Spinal cord (tissue), 9 donors: ENCODE measurements at regions not wholly inside any gene's neighbourhood (a gene's known extent, or its start where the extent isn't known, plus 50 kb on each side); places are given as distances from the start of the nearest gene placed in this dataset.
"Not testable (repeated sequence)": the region's sequence is repeated elsewhere in the genome, so short reads cannot be mapped to it uniquely, and the experiment has no call there.

Experiments used
- DNase-seq, 6 donors: peaks; one replicate each; pipeline versions ENCODE4 v3.0.0 to v3.0.0-alpha.2; 2013 to 2015; ENCODE audit warnings: low spot score in 6 of 6, low read depth in 4 of 6
- H3K27ac ChIP-seq: one replicate; pipeline ENCODE4 v1.5.1; 2013; ENCODE audit warnings: low read depth, low read length, control low read depth
- H3K27me3 ChIP-seq: one replicate; pipeline ENCODE4 v1.6.1; 2013; ENCODE audit warnings: low read length; ENCODE audit not compliant: control insufficient read depth, insufficient read depth
- H3K36me3 ChIP-seq: one replicate; pipeline ENCODE4 v1.6.1; 2013; ENCODE audit warnings: low read length; ENCODE audit not compliant: control insufficient read depth, insufficient read depth
- H3K4me1 ChIP-seq: one replicate; pipeline ENCODE4 v1.6.1; 2013; ENCODE audit warnings: low read length; ENCODE audit not compliant: control insufficient read depth, insufficient read depth
- H3K4me3 ChIP-seq: one replicate; pipeline ENCODE4 v1.5.1; 2013; ENCODE audit warnings: low read depth, low read length, control low read depth
- H3K9me3 ChIP-seq: one replicate; pipeline ENCODE4 v1.6.1; 2013; ENCODE audit warnings: low read length; ENCODE audit not compliant: control insufficient read depth, insufficient read depth
- WGBS: methylation state at CpG from one replicate; pipeline ENCODE4 v1.1.5; 2013; ENCODE audit warnings: missing lambda C conversion rate; ENCODE audit not compliant: insufficient coverage; 5-methylcytosine and 5-hydroxymethylcytosine counted together
- donor health status: healthy.

DNA sequence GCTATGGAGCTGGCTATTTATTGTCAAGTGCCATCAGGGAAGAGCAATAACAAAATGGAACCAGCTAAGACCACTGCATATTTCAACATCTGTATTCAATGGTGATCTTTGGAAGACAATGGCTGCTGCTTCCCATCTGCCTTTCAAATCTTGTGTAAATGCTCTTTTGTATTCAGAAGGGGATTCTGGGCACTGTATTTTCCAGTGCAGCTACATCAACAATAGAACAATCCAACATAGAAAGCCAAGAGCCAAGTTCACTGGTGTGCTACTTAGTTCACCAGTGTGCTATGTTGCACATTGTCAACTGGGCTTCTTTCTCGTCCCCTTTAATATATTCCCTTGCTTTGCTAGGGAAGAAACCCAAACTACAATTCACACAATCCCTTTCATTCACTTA is 128.8 kb upstream of the OR4E1 start:
- H3K9me3 ChIP-seq: no peaks in the 10 kb centered on the region
- DNase-seq: peak in 1 of 6 donors; percentile 2
- no peaks in the 10 kb centered on the region for H3K4me1 ChIP-seq
- no CpG with 5 or more reads among the region's 1 CpG for WGBS
- no peaks in the 10 kb centered on the region for H3K36me3 ChIP-seq
- no peak overlapping the region for H3K4me3 ChIP-seq
- no peaks in the 10 kb centered on the region for H3K27me3 ChIP-seq
- no peak overlapping the region for H3K27ac ChIP-seq

DNA sequence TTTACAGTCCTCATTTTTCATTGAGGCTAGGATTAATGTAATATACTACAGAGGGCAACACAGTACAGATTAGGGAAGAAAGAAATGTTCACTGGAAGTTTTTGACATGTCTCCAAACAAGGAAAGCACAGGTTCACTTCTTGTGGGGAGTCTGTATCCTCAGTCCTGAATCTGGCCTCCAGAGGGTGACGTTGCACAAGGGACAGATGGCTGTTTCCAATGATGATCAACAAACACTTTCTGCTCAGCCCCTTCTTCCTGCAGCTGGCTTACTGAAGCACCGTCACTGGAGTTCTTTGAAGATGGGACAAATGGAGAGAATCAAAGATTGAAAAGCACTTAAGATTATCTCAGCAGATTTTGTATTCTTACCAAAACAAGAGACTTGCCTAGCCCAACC is 123.3 kb upstream of the OR4E1 start:
- WGBS: no CpG with 5 or more reads among the region's 2 CpGs
- Histone ChIP-seq H3K27me3 (no peaks in the 10 kb centered on the region), H3K36me3 (no peaks in the 10 kb centered on the region), H3K27ac (no peak overlapping the region), H3K4me3 (no peak overlapping the region), H3K4me1 (no peaks in the 10 kb centered on the region), H3K9me3 (no peaks in the 10 kb centered on the region)
- no peak for DNase-seq

- no CpG with 5 or more reads among the region's 2 CpGs for WGBS
- no peaks in the 10 kb centered on the region for H3K4me1 ChIP-seq
- no peaks in the 10 kb centered on the region for H3K9me3 ChIP-seq
- H3K27ac ChIP-seq: no peak overlapping the region
- H3K4me3 ChIP-seq: no peak overlapping the region
- H3K27me3 ChIP-seq: no peaks in the 10 kb centered on the region
- no peak for DNase-seq
- H3K36me3 ChIP-seq: no peaks in the 10 kb centered on the region
Measured at GRCh38 chr14:21795456-21795855, 121.8 kb upstream of the OR4E1 start.

- 77% methylated on average over 4 of the region's 6 CpGs for WGBS
- no peaks in the 10 kb centered on the region for H3K4me1 ChIP-seq
- H3K4me3 ChIP-seq: no peak overlapping the region
- no peaks in the 10 kb centered on the region for H3K36me3 ChIP-seq
- no peaks in the 10 kb centered on the region for H3K9me3 ChIP-seq
- H3K27ac ChIP-seq: no peak overlapping the region
- no peaks in the 10 kb centered on the region for H3K27me3 ChIP-seq
- DNase-seq: no peak
Measured at GRCh38 chr14:21791749-21792148, 118.1 kb upstream of the OR4E1 start.

DNA sequence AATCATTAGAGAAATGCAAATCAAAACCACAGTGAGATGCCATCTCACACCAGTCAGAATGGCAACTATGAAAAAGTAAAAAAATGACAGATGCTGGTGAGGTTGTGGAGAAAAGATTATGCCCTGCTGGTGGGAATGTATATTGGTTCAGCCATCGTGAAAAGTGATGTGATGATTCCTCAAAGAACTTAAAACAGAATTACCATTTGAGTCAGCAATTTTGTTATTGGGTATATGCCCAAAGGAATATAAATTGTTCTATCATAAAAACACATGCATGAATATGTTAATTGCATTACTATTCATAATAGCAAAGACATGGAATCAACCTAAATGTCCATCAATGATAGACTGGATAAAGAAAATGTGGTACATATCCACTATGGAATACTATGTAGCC is 115.1 kb upstream of the OR4E1 start:
- H3K4me1 ChIP-seq, H3K4me3 ChIP-seq, H3K27me3 ChIP-seq, DNase-seq, H3K36me3 ChIP-seq, H3K27ac ChIP-seq, H3K9me3 ChIP-seq: not testable (repeated sequence)
- WGBS: no CpG with 5 or more reads among the region's 1 CpG

GRCh38 chr14:21787242-21787641 is 113.6 kb upstream of the OR4E1 start:
- not testable (repeated sequence) for DNase-seq, H3K9me3 ChIP-seq, H3K27me3 ChIP-seq, H3K4me1 ChIP-seq, H3K27ac ChIP-seq, H3K4me3 ChIP-seq, H3K36me3 ChIP-seq
- no CpG with 5 or more reads among the region's 1 CpG for WGBS

- WGBS: 100% methylated on average over 6 of the region's 6 CpGs
- Histone ChIP-seq H3K36me3 (no peaks in the 10 kb centered on the region), H3K27ac (no peak overlapping the region), H3K4me1 (no peaks in the 10 kb centered on the region), H3K27me3 (no peaks in the 10 kb centered on the region), H3K9me3 (no peaks in the 10 kb centered on the region), H3K4me3 (no peak overlapping the region)
- DNase-seq: no peak
Measured at GRCh38 chr14:21781543-21781942, 107.9 kb upstream of the OR4E1 start.

DNA sequence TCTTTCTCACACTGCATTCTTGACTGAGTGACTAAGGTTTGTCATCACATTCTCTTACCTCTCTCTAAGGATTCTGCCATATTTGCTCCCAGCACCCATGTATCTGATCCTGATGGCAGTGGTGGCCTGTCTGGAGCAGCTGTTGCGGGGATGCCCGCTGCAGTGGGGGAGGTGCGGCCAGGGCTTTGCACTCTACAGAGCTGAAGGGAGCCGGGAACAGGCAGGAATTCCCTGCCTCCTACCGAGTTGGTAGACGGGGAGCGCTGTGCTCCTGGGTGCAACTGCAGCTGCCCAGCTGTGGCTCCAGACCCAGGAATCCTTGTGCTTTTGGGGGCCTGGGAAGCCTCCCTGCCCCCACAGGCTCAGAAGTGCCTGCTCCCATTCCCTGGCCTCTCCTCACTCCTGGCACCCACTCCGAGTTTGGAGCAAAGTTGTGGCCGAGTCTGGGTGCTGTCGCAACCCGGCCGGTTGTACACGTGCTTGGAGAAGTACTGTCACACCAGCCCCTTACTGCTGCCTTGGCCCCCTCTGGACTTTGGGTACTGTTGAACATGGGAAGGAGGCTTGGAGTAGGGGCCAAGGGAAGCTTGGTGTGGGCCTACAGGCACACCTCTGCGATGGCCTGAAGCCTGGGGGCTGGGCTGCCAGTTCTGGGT is 106.9 kb upstream of the OR4E1 start:
- DNase-seq: no peak
- Histone ChIP-seq H3K27me3 (no peaks in the 10 kb centered on the region), H3K9me3 (no peaks in the 10 kb centered on the region), H3K4me3 (no peak overlapping the region), H3K27ac (no peak overlapping the region), H3K36me3 (no peaks in the 10 kb centered on the region), H3K4me1 (no peaks in the 10 kb centered on the region)
- WGBS: 86% methylated on average over 14 of the region's 14 CpGs

GRCh38 chr14:21771671-21772070 is 98.1 kb upstream of the OR4E1 start:
- no peaks in the 10 kb centered on the region for H3K4me1 ChIP-seq
- no peaks in the 10 kb centered on the region for H3K9me3 ChIP-seq
- no CpG with 5 or more reads among the region's 1 CpG for WGBS
- DNase-seq: no peak
- H3K4me3 ChIP-seq: no peak overlapping the region
- no peak overlapping the region for H3K27ac ChIP-seq
- no peaks in the 10 kb centered on the region for H3K36me3 ChIP-seq
- no peaks in the 10 kb centered on the region for H3K27me3 ChIP-seq

GRCh38 chr14:21768875-21769257 is 95.2 kb upstream of the OR4E1 start:
- DNase-seq: no peak
- Histone ChIP-seq H3K9me3 (no peaks in the 10 kb centered on the region), H3K4me1 (no peaks in the 10 kb centered on the region), H3K27ac (no peak overlapping the region), H3K27me3 (no peaks in the 10 kb centered on the region), H3K36me3 (no peaks in the 10 kb centered on the region), H3K4me3 (no peak overlapping the region)
- WGBS: 83% methylated on average over 1 of the region's 2 CpGs
